Hindlimb muscle (tissue), 1 donor: ENCODE measurements at regions not wholly inside any gene's neighbourhood (a gene's known extent, or its start where the extent isn't known, plus 50 kb on each side); places are given as distances from the start of the nearest gene placed in this dataset.
"Not testable (repeated sequence)": the region's sequence is repeated elsewhere in the genome, so short reads cannot be mapped to it uniquely, and the experiment has no call there.

Source experiments
- DNase-seq: peaks from one replicate; pipeline ENCODE4 v3.0.0-alpha.2; 2013

DNA sequence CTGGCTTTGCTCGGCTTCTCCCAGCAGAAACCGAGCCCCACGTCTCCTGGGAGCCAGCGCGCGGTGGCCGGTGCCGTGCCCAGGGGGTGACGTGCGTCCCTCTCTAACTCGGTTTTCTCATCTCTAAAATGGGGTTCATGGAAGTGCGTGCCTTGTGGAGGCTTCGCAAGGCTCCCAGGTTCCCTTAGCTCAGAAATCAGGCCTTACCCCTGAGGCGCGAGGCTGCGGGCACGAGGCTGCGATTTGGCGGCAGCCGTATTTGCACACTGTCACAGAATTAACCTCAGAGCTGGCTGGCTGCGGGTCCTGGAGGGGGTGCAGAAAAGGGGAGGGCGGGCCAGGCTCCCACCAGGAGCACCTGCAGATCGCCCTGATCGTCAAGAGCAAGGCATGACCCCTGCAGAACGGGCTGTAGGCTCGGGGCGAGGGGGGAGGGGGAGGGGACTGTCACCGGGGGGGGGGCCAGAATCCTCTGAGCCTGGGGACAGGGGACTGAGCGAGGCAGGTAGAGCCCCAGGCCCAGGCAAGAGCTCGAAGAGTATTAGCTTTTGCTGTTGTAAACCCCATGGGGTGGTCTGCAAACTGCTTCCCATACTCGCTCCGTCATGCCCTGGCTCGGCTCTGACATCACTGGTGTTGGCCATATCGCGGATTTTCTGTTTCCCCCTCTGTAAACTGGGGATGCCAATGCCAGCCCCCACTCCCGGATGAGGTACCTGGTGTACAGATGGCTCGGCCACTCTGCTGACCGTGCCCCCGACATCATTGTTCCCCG lies 62.2 kb downstream of the CCNE1 start:
- no peak for DNase-seq

GRCh38 chr19:29875931-29876330 lies 64.1 kb downstream of the CCNE1 start:
- DNase-seq: no peak

DNA sequence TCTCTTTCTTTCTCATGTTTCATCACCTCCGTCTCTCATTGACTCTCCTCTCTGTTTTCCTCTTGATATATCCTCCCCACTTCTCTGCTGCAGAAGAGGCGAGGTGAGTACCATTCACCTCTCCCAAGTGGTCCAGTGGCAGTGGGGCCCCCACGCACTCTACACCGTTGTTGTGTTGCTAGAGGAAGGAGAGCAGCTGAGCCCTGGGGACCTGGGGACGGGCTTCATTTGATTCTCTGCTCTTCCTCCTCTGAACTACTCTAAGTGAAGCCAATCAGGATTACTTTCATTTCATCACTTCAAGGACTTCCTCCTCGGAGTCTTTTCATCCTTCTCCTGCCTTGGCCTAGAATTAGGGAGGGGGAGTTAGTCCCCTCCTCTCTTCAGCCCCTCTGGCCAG lies 64.6 kb downstream of the CCNE1 start:
- no peak for DNase-seq

DNA sequence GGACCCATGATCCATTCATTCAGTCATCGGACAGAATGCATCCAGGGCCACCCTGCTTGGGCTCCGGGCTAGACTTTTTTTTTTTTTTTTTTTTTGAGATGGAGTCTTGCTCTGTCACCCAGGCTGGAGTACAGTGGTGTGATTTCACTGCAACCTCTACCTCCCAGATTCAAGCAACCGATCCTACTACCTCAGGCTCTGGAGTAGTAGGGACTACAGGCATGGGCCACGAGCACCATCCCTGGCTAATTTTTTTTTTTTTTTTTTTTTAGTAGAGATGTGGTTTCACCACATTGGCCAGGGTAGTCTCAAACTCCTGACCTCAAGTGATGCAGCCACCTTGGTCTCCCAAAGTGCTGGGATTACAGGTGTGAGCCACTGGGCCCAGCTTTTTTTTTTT lies 65.1 kb downstream of the CCNE1 start:
- DNase-seq: not testable (repeated sequence)

- no peak for DNase-seq
Measured at GRCh38 chr19:29878973-29879654, 62.9 kb upstream of the URI1 start.

- DNase-seq: no peak
Measured at GRCh38 chr19:29879655-29879974, 62.4 kb upstream of the URI1 start.

DNA sequence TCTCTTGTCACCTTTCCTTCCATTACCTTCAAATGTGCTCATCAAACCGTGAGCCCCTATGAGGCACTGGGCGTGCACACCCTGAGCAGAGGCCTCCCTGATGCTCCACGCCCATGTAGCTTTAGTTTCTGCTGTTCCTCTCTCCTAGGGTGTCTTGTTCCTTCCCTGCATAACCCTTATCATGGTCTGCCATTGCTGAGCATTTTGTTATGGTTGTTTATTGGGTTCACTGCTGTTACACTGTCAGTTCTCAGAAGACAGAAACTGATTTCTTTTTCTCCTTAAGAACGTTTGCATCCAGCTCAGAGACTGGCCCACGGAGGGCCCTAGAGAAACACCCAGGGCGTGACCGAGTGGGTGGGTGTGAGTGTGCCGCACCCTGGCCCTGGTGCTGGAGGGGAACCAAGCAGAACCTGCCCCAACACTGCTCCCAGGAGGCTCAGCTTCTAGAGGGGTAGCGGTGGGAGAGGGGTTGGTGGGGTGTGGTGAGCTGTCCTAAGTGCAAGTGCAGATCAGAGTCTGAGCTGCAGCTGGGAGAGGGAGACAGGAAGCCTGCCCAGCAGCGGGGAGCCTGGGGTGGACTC lies 61.4 kb upstream of the URI1 start:
- no peak for DNase-seq

GRCh38 chr19:29881386-29881785 lies 60.7 kb upstream of the URI1 start:
- DNase-seq: no peak

DNA sequence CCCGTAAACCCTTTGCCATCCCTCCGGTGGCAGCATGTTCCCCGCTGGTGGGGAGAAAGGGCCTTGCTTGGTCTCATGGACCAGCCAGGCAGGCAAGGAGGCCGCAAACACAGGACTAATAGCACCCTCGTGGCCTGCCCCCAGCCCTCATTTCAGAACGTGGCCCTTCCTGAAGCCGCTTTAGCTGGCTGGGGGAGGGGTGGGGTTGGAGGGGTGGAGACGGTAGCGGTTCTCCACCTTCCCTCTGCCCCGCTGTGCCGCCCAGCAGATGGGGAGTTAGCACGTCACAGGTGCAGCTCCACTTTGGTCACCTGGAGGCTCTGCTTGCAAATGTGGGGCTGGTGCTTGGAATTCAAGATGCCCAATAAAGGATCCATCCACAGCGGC lies 59.3 kb upstream of the URI1 start:
- no peak for DNase-seq

DNA sequence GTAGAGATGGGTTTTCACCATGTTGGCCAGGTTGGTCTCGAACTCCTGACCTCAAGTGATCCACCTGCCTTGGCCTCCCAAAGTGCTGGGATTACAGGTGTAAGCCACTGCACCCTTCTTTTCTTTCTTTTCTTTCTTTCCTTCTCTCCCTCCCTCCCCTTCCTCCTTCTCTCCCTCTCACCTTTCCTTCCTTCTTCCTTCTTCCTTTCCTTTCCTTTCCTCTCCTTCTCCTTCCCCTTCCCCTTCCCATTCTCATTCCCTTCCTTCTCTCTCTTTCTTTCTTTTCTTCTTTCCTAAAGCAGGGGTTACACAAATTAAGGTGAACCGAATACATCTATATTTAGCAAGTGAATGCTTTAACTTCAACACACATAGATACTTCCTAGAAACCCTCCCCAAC lies 58.0 kb upstream of the URI1 start:
- DNase-seq: no peak

DNA sequence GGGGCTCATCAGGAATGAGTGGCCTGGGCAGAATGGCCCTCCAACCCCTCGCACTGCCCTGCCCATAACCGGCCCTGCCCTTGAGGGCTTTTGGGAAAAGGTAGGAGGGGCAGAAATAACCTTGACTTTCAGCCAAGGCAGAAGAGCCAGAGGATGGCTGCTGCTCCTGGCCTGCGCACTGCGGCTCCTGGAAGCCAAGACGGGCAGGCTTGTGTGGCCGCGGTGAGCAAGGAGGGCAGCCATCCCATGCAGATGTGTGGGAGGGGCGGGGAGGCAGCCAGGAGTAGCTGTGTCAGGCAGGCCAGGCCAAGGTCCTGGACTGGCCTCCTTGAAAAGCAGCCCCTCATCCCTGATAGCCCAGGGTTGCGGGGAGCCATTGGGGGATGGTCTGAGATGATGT lies 57.6 kb upstream of the URI1 start:
- DNase-seq: no peak

DNA sequence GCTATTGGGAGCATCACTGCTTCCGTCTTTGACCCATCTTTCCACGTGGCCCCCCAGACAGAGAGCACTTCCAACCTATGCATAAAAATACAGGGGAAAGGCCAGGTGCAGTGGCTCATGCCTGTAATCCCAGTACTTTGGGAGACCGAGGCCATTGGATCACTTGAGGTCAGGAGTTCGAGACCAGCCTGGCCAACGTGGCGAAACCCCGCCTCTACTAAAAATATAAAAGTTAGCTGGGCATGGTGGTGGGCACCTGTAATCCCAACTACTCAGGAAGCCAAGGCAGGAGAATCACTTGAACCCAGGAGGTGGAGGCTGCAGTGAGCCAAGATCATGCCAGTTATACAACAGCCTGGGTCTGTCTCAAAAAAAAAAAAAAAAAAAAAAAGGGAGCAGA lies 55.9 kb upstream of the URI1 start:
- DNase-seq: not testable (repeated sequence)

DNA sequence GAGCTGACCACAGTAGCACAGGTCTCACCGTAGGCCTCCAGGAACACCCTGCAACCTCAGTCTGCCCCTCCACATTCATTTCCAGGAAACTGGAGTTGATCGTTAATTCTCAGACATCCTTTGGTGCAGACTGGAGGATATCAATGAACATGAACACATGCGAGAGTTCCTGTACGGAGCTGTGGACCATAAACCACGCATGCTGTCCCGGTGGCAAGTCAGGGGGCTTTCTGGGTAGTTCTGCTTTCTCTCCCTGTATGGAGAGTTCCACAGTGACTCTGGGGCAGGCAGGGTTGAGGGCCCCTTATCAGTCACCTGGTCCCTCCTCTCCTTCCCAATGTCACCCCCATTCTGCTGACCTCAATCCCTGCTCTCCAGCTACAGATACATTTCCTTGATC lies 55.5 kb upstream of the URI1 start:
- no peak for DNase-seq

DNA sequence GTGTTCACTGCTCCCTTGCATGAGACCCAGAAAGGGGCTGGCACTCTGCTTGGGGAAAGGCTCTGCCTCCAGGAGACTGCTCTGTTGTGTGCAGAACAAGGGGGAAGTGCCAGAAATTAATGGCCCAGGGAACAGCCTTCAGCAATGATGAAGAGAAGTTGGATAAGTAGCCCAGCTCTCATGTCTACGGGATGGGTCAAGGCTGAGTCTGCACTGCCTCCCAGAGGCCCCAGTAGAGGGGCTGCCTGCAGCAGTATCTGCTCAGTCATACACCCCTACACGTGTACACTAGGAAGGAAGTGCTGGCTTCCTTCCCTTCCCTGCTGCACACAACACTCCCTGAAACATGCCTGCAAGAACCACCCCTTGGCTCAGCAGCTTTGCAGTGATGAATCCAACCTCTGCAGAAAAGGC lies 54.6 kb upstream of the URI1 start:
- DNase-seq: peak; percentile 38

- DNase-seq: not testable (repeated sequence)
Measured at GRCh38 chr19:29888047-29888446, 54.0 kb upstream of the URI1 start.

GRCh38 chr19:29889702-29890101 lies 52.3 kb upstream of the URI1 start:
- DNase-seq: no peak

GRCh38 chr19:29890392-29890791 lies 51.6 kb upstream of the URI1 start:
- DNase-seq: no peak
